Peyer's patch (tissue), 4 donors: ENCODE measurements at regions not wholly inside any gene's neighbourhood (a gene's known extent, or its start where the extent isn't known, plus 50 kb on each side); places are given as distances from the start of the nearest gene placed in this dataset.

Source experiments
- CTCF ChIP-seq, 6 experiments: fragments of 450-650 bp in 4 of 6; fragments of 200-600 bp in 2 of 6; sonication (generic) in 1 of 6; IDR thresholded peaks; one replicate each; pipeline ENCODE4 v1.5.1; 2017 to 2019; ENCODE audit warnings: antibody characterized with exemption in 6 of 6, mild to moderate bottlenecking in 3 of 6, moderate library complexity in 1 of 6
- POLR2A ChIP-seq, 2 donors: fragments of 450-650 bp; IDR thresholded peaks; one replicate each; pipeline ENCODE4 v1.5.1; 2017; ENCODE audit warnings: antibody characterized with exemption in 2 of 2, mild to moderate bottlenecking in 2 of 2, moderate library complexity in 2 of 2

- TF ChIP-seq CTCF (IDR thresholded peaks at IDR 0.05) (no peak), POLR2A (IDR thresholded peaks at IDR 0.05) (no peak)
These were observed 895.6 kb downstream of the RAB28 start for GRCh38 chr4:12588582-12588981.
